HG03457 (cell line): ENCODE measurements at regions not wholly inside any gene's neighbourhood (a gene's known extent, or its start where the extent isn't known, plus 50 kb on each side); places are given as distances from the start of the nearest gene placed in this dataset.
"Not testable (repeated sequence)": the region's sequence is repeated elsewhere in the genome, so short reads cannot be mapped to it uniquely, and the experiment has no call there.

Experiments
- ATAC-seq: cut with Tn5 transposase; IDR thresholded peaks from one replicate; pipeline ENCODE4 v1.9.1; 2021; ENCODE audit warnings: moderate number of reproducible peaks; ENCODE audit not compliant: unreplicated experiment

DNA sequence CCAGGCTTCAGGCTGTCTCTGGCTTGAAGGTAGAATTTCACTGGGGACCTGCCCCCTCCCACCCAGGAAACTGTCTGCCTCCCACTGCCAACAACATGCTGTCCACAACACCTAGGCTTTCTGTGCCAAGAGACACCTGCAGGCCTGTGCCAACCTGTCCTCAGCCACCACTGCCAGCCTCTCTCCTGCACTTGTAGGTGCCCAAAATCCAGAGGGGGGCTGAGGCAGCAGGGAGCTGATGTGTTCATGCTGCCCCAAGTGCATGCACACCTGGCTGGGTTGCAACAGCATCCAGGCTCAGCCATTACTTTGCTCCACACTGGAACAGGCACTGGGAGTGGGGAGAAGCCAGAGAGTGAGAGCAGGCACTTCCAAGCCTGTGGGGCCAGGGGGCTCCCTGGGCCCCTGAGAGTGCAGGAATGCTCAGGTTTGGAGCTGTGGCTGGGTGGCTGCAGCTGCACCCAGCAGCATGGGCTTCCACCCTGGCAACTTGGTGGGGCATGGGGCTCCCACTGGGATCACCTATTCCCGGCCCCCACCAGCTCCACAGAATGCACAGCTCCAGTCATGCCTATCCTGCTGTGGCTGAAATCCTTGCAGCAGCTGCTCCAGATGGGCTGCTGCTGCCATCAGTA is 218.1 kb upstream of the OBI1 start:
- no peak for ATAC-seq

DNA sequence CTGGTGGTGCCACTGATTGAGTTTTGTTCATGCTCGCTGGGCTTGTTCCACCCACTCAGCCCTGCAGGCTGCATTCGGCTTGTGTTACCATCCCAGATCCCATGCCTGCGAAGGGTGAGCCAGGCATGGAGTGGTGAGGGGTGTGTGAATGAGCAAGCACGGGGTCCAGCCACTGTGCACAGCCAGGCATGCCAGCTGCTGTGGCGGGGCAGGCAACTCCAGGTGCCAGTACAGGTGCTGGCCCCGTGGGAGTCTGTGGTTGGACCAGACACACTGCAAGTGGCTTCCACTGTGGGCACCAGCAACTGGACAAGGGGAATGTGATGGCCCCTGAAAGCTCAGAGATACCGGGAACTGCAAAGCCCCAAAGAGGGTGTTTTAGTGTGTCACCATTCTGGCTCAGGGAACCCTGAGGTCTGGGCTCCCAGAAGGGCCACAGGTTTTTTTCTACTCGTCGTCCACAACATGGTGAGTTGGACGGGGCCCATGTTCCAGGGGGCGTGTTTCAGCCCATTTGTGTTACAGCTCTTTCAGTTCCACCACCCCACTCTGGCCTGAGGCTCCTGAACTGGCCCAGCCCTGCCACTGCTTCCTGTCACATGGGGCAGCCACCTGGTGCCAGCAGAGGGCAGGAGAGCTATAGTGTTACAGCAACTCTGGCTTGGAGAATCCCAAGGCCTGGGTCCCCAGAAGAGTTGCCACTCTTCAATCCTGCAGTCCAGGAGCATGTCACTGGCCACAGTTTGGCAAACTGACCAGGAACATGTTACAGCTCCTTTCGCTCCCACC is 217.0 kb upstream of the OBI1 start:
- ATAC-seq = peak; percentile 63

DNA sequence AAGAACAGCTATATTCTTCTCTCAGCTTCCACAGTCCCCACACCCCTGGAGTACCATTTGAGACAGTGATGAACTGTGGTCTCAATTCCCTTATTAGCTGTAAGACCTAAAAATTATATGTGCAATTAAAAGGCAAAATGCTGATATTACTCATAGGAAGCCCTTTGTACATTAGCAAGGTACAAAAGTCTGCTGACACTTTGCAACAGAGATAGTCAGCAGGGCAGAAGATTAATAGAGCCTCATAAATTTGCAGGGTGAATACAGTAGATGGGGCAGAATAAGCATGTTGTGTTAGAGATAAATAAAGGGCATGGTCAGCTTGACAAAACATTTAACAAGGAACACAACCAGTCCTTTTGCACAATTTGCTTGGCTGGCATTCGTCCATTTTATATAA is 210.0 kb upstream of the OBI1 start:
- no peak for ATAC-seq

DNA sequence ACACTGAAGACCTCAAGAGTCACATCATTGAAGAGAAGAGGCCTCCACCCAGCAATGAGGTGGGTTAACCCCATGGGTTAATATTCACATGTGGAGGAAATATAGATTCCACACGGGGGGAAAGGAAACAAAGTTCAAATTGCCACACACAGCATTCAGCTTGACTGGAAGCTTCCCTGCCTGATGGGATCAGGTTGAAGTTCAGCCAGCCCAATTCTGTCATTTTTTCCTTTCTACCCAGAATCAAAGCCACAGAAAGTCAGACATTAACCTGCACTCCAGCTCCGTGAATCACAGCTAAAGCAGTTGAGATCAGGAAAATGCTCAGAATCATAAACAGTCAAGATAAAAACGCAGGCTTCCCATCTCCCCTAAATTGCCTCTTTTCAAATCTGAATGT is 208.7 kb upstream of the OBI1 start:
- ATAC-seq = no peak

DNA sequence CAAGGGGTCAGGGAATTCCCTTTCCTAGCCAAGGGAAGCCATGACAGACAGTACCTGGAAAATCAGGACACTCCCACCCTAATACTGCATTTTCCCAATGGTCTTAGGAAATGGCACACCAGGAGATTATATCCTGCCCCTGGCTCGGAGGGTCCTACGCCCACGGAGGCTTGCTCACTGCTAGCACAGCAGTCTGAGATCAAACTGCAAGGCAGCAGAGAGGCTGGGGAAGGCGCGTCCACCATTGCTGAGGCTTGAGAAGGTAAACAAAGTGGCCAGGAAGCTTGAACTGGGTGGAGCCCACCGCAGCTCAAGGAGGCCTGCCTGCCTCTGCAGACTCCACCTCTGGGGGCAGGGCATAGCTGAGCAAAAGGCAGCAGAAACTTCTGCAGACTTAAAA is 207.1 kb upstream of the OBI1 start:
- ATAC-seq = not testable (repeated sequence)

DNA sequence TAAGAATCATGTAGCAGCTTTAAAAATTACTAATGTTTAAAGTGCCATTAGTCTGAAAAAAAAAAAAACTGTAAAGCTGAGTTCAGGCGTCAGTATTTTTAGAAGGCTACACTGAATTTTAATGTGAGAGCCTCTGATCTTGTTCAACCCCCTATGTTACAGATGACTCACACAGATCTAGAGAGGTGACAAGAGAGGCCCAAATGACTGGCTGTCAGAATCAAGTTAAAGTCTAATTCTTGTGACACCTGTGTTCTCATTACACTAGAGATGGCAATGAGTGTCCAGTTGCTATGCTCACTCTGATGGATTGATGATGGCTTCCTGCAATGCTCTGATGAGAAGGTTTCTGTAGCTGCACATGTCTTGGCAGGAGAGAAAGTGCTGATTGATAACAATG is 203.5 kb upstream of the OBI1 start:
- no peak for ATAC-seq

DNA sequence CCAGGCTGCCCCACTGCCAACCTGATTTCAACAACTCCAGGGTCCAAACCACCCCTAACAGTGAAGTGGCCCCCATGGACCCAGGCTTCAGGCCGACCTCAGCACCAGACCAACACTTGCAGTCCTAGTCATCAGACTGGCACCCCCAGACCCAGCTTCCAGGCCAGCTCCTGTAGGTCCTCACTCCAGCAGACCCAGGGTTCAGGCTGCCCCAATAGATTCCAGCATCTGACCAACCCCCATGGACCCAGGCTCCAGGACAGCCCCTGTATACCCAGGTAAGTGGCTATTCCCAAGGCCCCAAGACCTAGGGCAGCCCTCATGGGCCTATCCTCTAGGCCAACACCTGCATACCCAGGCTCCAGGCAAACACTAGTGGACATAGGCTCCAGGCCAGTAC is 193.8 kb upstream of the OBI1 start:
- ATAC-seq = no peak

DNA sequence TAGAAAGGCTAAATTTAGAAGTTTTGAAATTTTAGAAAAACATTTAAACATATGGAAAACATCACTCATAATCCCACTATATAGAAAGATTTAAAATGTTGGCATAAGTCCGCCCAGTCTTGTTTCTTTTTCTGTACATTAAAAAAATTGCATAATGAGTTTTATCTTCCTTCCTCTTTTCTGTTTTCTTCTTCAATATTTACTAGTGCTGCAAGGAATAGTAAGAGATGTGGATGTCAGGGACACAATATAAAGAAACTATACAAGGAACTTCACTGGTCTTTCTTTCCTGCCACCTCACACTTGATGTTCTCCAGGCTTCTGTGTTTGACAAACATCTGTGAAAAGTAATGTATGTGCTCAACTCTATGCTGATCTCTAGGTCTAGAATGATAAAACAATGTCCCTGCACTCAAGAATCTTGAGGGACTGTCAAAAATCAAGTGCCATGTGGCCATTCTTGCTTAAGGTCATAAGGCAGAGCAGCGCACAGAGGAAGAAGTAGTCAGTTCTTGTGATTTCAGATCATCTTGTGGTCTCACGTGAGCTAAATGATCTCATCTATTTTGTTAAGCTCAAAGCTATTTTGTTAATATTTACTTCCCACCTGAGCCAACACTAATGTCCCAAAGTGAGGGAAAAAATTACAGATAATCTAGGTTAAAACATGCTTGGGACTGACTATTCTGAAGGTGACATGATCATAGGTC is 186.9 kb upstream of the OBI1 start:
- no peak for ATAC-seq

DNA sequence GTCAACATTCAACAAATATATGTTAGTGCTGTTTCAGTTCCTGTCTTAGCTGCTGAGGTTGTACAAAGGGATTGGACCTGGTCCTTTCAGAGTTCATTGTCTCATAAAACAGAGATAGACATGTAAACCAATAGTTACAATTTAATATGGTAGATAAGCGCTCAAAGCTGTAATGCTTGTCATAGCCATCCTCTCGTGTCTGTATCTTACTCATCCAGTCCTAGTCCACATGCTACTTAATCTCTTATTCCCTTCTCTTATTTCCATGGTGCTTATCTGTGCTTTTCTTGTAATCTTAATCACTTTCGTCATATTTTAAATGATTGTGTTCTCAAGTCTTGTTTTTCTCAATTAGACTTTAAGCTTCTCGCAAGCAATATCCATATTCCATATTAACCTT is 185.2 kb upstream of the OBI1 start:
- ATAC-seq = no peak

DNA sequence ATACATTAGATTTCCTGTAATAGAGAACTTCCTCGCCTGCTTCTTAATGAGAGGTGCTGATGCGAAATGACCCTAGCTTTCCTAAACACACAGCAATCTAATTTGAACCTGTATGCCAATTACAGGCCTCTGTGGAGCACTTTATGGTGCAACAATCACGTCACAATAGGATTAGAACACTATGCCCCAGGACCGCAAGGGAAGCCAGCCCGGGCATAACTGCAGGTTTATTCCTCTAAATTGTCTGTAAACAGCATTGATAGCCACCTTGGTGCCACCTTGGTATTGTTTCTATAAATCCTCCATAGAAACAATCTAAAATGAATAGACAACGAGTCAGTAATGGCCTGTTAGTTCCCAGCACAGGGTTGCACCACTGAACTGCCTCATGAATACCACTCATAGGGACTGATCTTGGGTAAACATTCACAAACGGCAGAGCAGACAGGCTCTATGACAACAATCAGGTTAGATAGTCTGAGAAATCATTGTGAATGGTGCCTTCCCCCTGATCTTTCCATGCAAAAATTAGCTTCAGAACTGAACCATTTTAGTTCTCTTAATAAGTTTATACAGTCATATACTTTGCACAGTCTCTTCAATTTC is 182.5 kb upstream of the OBI1 start:
- no peak for ATAC-seq

DNA sequence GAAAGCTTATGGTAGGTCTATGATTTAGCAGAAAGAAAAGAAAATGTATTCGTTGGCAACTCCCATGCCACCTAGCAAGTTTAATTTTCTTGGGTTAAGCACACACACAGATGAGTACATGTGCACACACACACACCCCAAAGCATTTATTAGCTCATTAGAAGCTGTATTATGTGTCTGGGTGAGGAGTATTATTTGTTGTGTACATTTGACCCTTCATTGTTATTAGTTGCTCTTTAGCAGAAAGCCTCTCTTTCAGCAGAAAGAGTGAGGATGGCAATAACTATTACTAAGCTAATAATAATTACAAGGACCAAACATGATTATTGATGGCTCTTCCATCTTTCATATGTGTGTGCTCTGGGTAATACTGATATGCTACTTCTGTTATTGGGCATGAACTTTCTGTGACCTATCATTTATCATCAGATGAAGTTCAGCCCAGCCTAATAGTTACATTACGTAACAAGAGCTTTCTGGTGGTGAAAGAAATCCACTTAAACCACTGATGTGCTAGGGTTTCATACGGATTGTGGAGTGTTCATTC is 177.4 kb upstream of the OBI1 start:
- ATAC-seq = no peak

DNA sequence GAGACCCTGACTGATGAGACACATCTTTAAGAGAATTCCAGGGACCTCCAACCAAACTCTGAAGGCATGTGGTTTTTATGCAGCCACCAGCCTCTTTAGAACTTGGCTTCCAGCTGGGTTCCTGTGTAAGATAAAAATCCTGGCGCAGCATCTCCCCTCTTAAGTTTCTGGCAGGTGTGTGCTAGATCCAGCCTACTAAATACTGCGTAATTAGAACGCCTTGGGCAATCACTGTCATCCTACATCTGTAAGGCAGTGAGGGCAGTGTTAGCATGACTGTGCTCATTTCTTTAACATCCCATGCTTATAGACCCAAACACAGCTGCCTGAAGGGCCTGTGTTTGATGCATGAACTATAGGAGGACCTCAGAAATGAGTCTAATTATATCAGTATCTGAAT is 173.5 kb upstream of the OBI1 start:
- no peak for ATAC-seq

DNA sequence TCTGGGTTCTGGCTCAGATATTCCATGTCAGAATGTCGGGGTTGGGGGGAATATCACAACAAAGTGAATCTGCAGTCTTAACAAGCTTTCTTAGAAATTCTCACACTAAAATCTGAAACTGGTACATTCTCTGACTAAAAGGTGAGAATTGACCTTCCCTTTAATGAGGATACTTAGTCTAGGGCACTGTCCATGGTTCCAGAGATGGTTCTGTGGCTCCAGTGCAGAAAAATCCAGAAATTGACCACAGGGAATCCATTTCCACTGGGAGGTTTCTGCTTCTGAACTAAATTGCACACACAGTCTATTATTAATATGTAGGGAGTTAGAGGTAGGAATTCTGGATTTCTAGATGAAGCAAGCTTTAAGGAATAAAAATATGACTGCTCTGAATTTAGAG is 171.6 kb upstream of the OBI1 start:
- no peak for ATAC-seq

DNA sequence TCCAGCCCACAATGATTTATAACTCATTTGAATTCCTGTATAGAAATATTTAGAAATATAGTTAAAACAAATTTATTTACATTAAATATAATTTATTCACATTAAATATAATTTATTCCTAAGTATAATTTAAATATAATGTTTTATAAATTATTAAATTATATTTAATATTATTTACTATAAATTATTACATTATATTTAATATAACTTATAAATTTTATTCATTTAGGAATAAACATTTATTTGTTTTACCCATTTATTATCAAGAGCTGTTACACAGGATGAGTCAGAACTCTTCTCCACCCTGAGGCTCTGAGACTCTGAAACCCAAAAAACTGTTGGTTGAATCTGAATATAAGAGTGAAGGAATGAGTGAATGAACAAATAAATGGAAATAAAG is 170.9 kb upstream of the OBI1 start:
- ATAC-seq = no peak

DNA sequence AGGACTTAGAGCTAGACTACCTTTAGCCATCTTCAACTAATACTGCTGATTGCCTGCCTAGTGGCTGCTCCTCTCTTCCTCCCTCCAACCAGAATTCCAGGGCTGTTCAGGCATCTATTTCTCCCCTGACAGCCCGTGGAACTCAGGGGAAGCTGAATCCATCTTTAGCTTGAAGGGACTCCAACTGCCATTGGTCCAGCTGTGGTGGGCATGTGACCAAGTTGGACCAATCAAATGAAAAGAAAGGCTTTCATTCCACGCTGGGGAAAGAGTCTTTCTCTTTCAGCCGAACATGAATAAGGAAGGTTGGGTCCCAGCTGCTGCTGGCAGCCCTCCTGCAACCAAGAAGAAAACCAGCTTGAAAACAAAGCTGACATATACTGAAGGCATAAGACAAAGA is 168.5 kb upstream of the OBI1 start:
- no peak for ATAC-seq

DNA sequence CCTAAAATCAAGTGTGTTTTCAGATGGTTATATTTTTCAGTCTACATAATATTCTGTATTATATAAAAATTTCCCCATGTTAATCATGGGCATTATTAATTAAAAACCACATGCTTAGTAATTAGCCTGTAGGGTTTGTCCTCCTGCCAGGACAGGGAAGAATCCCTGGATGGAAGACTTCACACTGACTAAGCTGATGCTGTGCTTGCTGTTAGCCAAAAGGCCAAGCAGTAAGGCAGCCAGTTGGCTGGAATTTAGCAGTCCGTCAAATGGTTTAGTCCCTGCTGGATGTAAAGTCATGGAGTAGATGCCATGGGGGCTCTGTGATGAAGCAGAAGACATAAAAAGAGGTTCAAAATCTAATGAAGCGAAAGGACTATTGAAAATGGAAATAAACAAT is 168.0 kb upstream of the OBI1 start:
- no peak for ATAC-seq

DNA sequence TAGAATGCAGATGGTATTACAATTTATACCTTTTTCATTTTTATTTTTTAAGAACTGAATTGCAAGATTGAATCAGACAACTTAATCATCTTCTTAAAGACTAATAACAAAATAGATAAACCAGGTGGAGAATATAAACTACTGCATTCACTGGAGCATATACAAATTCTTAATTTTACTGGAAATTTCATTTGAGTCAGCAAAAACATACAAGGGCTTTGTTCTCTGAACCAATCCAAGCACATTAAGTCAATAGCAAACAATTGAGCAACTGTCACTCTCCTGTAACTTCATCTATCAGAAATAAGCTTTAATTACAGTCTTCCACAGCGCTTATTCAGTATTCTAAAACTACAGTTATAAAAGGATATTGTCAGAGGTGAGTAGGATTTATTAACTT is 167.4 kb upstream of the OBI1 start:
- no peak for ATAC-seq

DNA sequence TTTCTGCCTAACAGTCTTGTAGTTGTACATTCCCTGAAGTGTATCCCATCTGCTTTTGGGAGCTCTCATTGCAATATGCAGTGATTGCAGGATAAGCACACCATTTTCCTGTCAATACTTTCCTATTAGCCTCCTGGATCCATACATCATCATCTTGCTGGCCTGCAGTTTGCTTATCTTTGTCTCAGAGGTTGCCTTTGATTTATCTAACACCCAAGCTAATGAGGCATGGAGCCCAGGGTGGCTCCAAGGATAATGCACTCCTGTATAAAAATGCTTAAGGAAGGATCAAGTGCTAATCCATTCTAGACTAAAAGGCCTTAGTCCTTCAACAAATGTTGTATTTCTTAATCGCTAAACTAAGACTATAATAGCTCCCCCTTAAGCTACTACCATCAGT is 161.6 kb upstream of the OBI1 start:
- no peak for ATAC-seq

DNA sequence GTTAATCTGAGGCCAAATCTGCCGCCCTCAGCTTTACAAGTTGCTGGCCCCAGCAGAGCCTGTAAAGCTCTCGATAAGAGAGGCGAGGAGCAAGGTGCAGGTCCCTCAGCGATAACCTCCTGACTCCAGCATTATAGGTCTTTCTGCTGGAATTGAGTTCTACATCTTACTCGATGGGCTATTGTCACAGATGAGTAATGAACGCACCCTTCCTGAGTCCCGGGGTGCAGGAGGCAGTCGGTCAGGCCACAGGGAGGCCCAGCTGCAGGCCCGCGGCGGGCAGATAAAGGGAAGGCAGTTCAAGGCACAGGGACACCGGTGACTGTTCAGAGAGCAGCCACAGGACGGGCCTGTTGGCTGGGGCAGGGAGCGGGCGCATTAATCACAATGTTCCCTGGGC is 157.6 kb upstream of the OBI1 start:
- no peak for ATAC-seq

DNA sequence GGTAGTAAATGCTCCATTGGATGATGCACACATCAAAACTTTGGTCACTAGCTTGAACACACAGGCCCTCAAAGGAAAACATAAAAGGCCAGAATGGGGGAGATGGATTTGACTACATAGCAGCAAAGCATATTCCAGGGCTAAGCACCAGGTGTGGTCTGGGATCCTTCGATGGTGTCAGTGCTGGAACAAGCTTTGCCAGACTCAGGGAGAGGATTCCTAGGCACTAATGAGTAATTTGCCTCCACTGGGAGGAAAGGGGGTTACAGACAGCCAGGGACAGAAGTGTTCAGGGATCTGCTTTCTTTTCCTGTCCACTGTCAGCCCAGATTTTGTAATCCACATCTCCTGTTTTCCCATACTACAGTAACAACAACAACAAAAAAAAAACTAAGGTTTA is 157.2 kb upstream of the OBI1 start:
- no peak for ATAC-seq

DNA sequence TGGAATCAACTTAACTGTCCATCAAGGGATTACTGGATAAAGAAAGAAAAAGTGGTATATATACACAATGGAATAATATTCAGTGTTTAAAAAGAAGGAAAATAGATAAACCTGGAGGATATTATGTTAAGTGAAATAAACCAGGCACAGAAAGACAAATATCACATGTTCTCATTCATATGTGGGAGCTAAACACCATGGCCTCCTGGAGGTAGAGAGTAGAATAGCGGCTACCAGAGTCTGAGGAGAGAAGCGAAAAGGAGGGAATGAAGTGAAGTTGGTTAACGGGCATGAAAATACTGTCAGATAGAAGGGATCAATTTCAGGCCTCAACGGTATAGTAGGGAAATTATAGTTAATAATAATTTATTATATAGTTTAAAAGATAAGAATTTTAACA is 147.5 kb upstream of the OBI1 start:
- ATAC-seq = peak; percentile 71

DNA sequence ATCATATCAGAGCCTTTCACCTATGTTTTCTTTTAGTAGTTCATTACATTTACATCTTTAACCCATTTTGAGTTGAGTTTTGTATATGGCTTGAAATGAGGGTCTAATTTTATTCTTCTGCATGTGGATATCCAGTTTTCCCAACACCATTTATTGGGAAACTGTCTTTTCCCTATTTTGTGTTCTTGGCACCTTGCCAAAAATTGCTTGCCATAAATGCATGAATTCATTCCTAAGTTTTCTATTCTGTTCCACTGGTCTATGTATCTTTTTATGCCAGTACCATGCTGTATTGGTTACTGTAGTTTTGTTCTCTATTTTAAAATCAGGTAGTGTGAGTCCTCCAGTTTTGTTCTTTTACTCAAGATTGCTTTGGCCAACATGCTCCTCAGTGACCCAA is 144.0 kb upstream of the OBI1 start:
- ATAC-seq = no peak
